GM10266 (cell line): ENCODE measurements at regions not wholly inside any gene's neighbourhood (a gene's known extent, or its start where the extent isn't known, plus 50 kb on each side); places are given as distances from the start of the nearest gene placed in this dataset.

ENCODE experiments used
- DNase-seq: peaks from one replicate; pipeline ENCODE4 v3.0.0; 2012; ENCODE audit errors: extremely low spot score
- TF ChIP-seq, protein P1 (sequence below): IDR thresholded peaks from 2 replicates; pipeline ENCODE4 v1.5.1; 2012; ENCODE audit warnings: mild to moderate bottlenecking, low read depth; ENCODE audit not compliant: control insufficient read depth, insufficient read depth; ENCODE audit errors: missing control alignments

GRCh38 chr2:59567151-59567550, 986.3 kb downstream of the BCL11A start:
- DNase-seq: no peak
- TF ChIP-seq, protein P1, sequence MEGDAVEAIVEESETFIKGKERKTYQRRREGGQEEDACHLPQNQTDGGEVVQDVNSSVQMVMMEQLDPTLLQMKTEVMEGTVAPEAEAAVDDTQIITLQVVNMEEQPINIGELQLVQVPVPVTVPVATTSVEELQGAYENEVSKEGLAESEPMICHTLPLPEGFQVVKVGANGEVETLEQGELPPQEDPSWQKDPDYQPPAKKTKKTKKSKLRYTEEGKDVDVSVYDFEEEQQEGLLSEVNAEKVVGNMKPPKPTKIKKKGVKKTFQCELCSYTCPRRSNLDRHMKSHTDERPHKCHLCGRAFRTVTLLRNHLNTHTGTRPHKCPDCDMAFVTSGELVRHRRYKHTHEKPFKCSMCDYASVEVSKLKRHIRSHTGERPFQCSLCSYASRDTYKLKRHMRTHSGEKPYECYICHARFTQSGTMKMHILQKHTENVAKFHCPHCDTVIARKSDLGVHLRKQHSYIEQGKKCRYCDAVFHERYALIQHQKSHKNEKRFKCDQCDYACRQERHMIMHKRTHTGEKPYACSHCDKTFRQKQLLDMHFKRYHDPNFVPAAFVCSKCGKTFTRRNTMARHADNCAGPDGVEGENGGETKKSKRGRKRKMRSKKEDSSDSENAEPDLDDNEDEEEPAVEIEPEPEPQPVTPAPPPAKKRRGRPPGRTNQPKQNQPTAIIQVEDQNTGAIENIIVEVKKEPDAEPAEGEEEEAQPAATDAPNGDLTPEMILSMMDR: no peak

DNA sequence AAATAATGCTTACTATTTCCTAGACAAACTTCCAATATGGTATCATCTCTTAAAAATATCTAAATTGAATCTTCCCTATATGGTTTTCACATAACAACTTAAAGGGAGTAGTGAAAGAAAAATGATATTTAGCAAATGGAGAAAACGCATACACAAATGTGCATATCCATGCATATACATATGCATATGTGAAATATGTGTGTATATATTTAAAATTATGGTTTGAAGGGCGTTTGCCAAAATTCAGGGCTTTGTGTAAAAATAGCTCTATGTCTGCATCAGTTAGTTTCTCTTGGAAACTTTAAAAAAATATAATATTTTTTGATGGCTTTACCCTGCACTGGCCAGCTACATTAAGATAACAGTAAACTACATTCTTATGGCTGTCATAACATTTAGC, 986.7 kb downstream of the BCL11A start:
- DNase-seq: no peak
- TF ChIP-seq, protein P1: no peak

DNA sequence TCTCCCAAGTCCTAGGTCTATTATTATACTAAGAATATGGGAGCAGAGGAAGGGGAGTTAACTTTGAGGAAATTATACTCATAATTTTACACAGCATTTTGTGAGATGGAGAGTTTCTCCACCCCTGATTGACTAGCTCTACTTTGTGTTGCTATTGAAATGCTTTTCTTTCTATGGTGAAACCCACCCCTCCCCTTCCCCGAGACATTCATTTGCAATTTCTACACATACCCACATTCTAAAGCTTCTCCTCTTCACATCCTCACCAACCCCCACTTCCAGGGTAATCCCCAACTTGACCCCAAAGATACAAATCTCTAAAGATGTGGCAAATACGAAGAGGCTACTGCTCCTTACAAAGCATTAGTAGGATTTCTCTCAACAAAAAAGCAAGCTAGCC, 992.2 kb downstream of the BCL11A start:
- no peak for DNase-seq
- TF ChIP-seq, protein P1: no peak

DNA sequence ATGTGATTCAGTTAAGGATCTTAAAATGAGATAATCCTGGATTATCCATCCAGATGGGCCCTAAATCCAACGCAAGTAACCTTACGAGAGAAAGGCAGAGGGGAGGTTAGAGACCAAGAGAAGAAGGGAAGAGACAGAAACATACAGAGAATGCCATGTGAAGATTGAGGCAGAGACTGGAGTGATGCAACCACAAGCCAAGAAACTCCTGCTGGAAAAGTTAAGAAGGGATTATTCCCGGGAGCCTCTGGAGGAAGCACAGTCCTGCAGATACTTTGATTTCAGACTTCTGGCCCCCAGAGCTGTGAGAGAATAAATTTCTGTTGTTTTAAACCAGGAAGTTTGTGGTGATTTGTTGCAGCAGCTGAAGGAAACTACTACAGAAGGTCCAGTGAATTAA, 992.7 kb downstream of the BCL11A start:
- no peak for DNase-seq
- TF ChIP-seq, protein P1: no peak

DNA sequence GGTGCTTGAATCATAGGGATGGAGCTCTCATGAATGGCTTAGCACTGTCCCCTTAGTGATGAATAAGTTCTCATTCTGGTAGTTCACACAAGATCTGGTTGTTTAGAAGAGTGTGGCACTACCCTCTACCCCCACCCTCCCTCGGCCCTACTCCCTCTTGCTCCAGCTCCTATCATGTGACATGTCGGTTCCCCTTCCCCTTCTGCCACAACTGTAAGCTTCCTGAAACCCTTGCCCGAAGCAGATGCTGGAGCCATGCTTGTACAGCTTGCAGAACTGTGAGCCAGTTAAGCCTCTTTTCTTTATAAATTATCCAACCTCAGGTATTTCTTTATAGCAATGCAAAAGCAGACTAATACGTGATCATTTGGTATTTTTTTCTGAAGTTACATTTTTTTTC, 1012.6 kb downstream of the BCL11A start:
- TF ChIP-seq, protein P1: no peak
- no peak for DNase-seq

GRCh38 chr2:59538398-59538911, 1015.0 kb downstream of the BCL11A start:
- no peak for DNase-seq

DNA sequence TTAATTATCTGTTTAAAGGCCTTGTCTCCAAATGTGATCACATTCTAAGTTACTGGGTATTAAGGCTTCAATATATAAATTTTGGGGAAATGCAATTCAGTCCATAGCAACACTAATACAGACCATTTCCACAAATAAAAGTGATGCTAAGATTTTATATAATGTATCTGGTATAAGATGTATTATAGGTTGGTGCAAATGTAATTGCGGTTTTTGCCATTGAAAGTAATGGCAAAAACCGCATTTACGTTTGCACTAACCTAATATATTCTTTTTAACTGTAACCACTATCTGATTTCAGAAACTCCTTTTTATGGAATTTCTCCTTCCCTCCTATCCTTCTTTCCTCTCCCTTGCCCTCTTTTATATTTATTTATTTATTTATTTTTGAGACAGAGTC, 1020.6 kb downstream of the BCL11A start:
- TF ChIP-seq, protein P1: no peak
- DNase-seq: no peak

More at GRCh38 chr2:59538398-59538911, 1015.0 kb downstream of the BCL11A start:
- TF ChIP-seq, protein P1: no peak
